MM.1S (cell line): ENCODE measurements at regions not wholly inside any gene's neighbourhood (a gene's known extent, or its start where the extent isn't known, plus 50 kb on each side); places are given as distances from the start of the nearest gene placed in this dataset.

Experiments used
- CTCF ChIP-seq: fragments of 300-600 bp; sonication (generic); IDR thresholded peaks from 2 replicates; pipeline ENCODE4 v1.5.1; 2016; ENCODE audit warnings: antibody characterized with exemption, low read length, mixed read lengths
- EZH2 ChIP-seq: fragments of 300-600 bp; sonication (generic); optimal IDR thresholded peaks from 2 replicates; pipeline ENCODE3; 2017; ENCODE audit warnings: low read depth, mild to moderate bottlenecking, antibody characterized with exemption, low read length, mixed read lengths

GRCh38 chr7:119010635-119011034 is 786.1 kb downstream of the ANKRD7 start:
- no peak for TF ChIP-seq CTCF
- no peak for TF ChIP-seq EZH2
